IMR-90 (cell line): ENCODE measurements at regions not wholly inside any gene's neighbourhood (a gene's known extent, or its start where the extent isn't known, plus 50 kb on each side); places are given as distances from the start of the nearest gene placed in this dataset.

Experiments
- ATAC-seq: fragments of 200-7000 bp; cut with Tn5 transposase; 2 replicates; pipeline ENCODE4 v1.9.1; 2020; ENCODE audit warnings: low read depth, mild to moderate bottlenecking, moderate library complexity
- BruUV-seq: library from RNA; stranded (reverse); fragments of 400-500 nt; replicated peaks from 2 replicates; lab custom pipeline; 2021; lab: Mats Ljungman, UMichigan
- CTCF ChIA-PET: fragments of 300-600 bp; formaldehyde crosslinking; extraction: SDS; loops from one replicate; lab custom pipeline; 2021; ENCODE audit warnings: antibody characterized with exemption; lab: Yijun Ruan, JAX
- POLR2A ChIA-PET: fragments of 300-600 bp; sonication (Branson Sonifier 250); formaldehyde crosslinking; loops from one replicate; lab custom pipeline; 2022; ENCODE audit warnings: antibody characterized with exemption; ENCODE audit not compliant: unreplicated experiment; lab: Charles Lee
- DNase-seq: peaks from one replicate; pipeline ENCODE4 v3.0.0; 2013
- H2AFZ ChIP-seq: replicated peaks from 2 replicates; pipeline ENCODE3; 2013; ENCODE audit warnings: low read length, mild to moderate bottlenecking; ENCODE audit not compliant: poor library complexity
- H2AK5ac ChIP-seq: 2 replicates; pipeline ENCODE4 v1.6.1; 2013; ENCODE audit warnings: low read depth, low read length, inconsistent platforms
- H2AK9ac ChIP-seq: replicated peaks from 2 replicates; pipeline ENCODE3; 2013; ENCODE audit warnings: mild to moderate bottlenecking, low read depth, low read length, moderate library complexity; ENCODE audit not compliant: poor library complexity
- H2BK120ac ChIP-seq: 2 replicates; pipeline ENCODE4 v1.6.1; 2013; ENCODE audit warnings: low read depth, low read length, inconsistent platforms
- H2BK15ac ChIP-seq: 3 replicates; pipeline ENCODE4 v1.6.1; 2013; ENCODE audit warnings: low read depth, low read length, inconsistent platforms
- H2BK20ac ChIP-seq: 2 replicates; pipeline ENCODE4 v1.6.1; 2013; ENCODE audit warnings: low read depth, mild to moderate bottlenecking, inconsistent platforms, low read length, moderate library complexity
- H2BK5ac ChIP-seq: 2 replicates; pipeline ENCODE4 v1.6.1; 2013; ENCODE audit warnings: mild to moderate bottlenecking, low read depth, low read length, inconsistent platforms; ENCODE audit not compliant: poor library complexity, severe bottlenecking
- H3K14ac ChIP-seq: replicated peaks from 2 replicates; pipeline ENCODE4 v1.6.1; 2013; ENCODE audit warnings: low read depth, low read length, inconsistent platforms
- H3K18ac ChIP-seq: 2 replicates; pipeline ENCODE4 v1.6.1; 2013; ENCODE audit warnings: low read depth, low read length, control low read depth
- H3K23ac ChIP-seq: 2 replicates; pipeline ENCODE4 v1.6.1; 2013; ENCODE audit warnings: low read depth, low read length, inconsistent platforms
- H3K27ac ChIP-seq: 2 replicates; pipeline ENCODE4 v1.5.1; 2013; ENCODE audit warnings: mild to moderate bottlenecking, control low read depth, low read length; ENCODE audit not compliant: insufficient read depth
- H3K27me3 ChIP-seq: 2 replicates; pipeline ENCODE4 v1.6.1; 2013; ENCODE audit warnings: low read length; ENCODE audit not compliant: control insufficient read depth, insufficient read depth
- H3K36me3 ChIP-seq: 2 replicates; pipeline ENCODE4 v1.6.1; 2013; ENCODE audit warnings: low read length, mixed read lengths; ENCODE audit not compliant: control insufficient read depth, insufficient read depth
- H3K4ac ChIP-seq: 2 replicates; pipeline ENCODE4 v1.6.1; 2013; ENCODE audit warnings: low read depth, low read length, inconsistent platforms
- H3K4me1 ChIP-seq: 2 replicates; pipeline ENCODE4 v1.6.1; 2013; ENCODE audit warnings: low read length, mixed read lengths; ENCODE audit not compliant: control insufficient read depth, insufficient read depth
- H3K4me2 ChIP-seq: 2 replicates; pipeline ENCODE4 v1.6.1; 2013; ENCODE audit warnings: low read depth, mild to moderate bottlenecking, control low read depth, low read length, moderate library complexity
- H3K4me3 ChIP-seq: 2 replicates; pipeline ENCODE4 v1.5.1; 2013; ENCODE audit warnings: low read depth, mild to moderate bottlenecking, control low read depth, low read length, moderate library complexity; ENCODE audit not compliant: insufficient read depth
- H3K56ac ChIP-seq: 2 replicates; pipeline ENCODE4 v1.6.1; 2013; ENCODE audit warnings: low read length, inconsistent platforms; ENCODE audit not compliant: insufficient read depth; ENCODE audit errors: extremely low read depth
- H3K79me1 ChIP-seq, 2 experiments: 2 replicates each; pipeline ENCODE4 v1.6.1; 2013; ENCODE audit warnings: low read length in 2 of 2, inconsistent platforms in 1 of 2, low read depth in 1 of 2
- H3K9ac ChIP-seq: 2 replicates; pipeline ENCODE4 v1.6.1; 2013; ENCODE audit warnings: low read depth, low read length, control low read depth
- H3K9me1 ChIP-seq: 2 replicates; pipeline ENCODE4 v1.6.1; 2013; ENCODE audit warnings: low read length, inconsistent platforms; ENCODE audit not compliant: insufficient read depth
- H3K9me3 ChIP-seq: 2 replicates; pipeline ENCODE4 v1.6.1; 2013; ENCODE audit warnings: low read length; ENCODE audit not compliant: control insufficient read depth, insufficient read depth
- H4K20me1 ChIP-seq: 2 replicates; pipeline ENCODE4 v1.6.1; 2013; ENCODE audit warnings: low read length, inconsistent platforms; ENCODE audit not compliant: insufficient read depth
- H4K5ac ChIP-seq: 2 replicates; pipeline ENCODE4 v1.6.1; 2013; ENCODE audit warnings: mild to moderate bottlenecking, low read depth, low read length, control low read depth
- H4K8ac ChIP-seq, 2 experiments: 2 replicates each; pipeline ENCODE4 v1.6.1; 2013; ENCODE audit warnings: low read depth in 2 of 2, low read length in 2 of 2, control low read depth in 1 of 2, inconsistent platforms in 1 of 2
- H4K91ac ChIP-seq: 2 replicates; pipeline ENCODE4 v1.6.1; 2013; ENCODE audit warnings: low read depth, low read length, inconsistent platforms; ENCODE audit not compliant: insufficient read depth
- CHD1 ChIP-seq: IDR thresholded peaks from 2 replicates; pipeline ENCODE4 v1.6.1; 2012; ENCODE audit warnings: low read depth, low read length, improper control_type of control experiment
- CTCF ChIP-seq: conservative IDR thresholded peaks from 2 replicates; pipeline ENCODE4 v1.5.1; 2012; ENCODE audit warnings: mild to moderate bottlenecking, low read depth, low read length, improper control_type of control experiment
- RCOR1 ChIP-seq: IDR thresholded peaks from 2 replicates; pipeline ENCODE4 v1.6.1; 2012; ENCODE audit warnings: mild to moderate bottlenecking, low read length, improper control_type of control experiment; ENCODE audit not compliant: insufficient replicate concordance
- WGBS, 2 experiments: methylation state at CpG; one replicate each; pipeline versions ENCODE4 v1.1.5 to v1.1.7; 2013; ENCODE audit warnings: missing lambda C conversion rate in 2 of 2; ENCODE audit not compliant: insufficient read length in 1 of 2; ENCODE audit errors: extremely low coverage in 2 of 2; 5-methylcytosine and 5-hydroxymethylcytosine counted together
- dilution Hi-C: fragments of 300-500 bp; cut with HindIII; formaldehyde crosslinking; loops from one replicate; pipeline ENCODE4 v1.14.3; 2018; ENCODE audit warnings: low sequenced_read_pairs; ENCODE audit not compliant: unreplicated experiment
- in situ Hi-C: fragments of 300-500 bp; cut with MboI; formaldehyde crosslinking; loops from 3 replicates; pipeline ENCODE4 v1.14.3; 2019; ENCODE audit warnings: low sequenced_read_pairs, inconsistent platforms, mixed read lengths
- intact Hi-C: fragments of 100-400 bp; cut with micrococcal nuclease; formaldehyde crosslinking; loops from 2 replicates; pipeline ENCODE4 v1.10.0; 2022

GRCh38 chr3:132117642-132118041 is 82.8 kb upstream of the CPNE4 start:
- Histone ChIP-seq H2BK5ac (no peak overlapping the region), H3K14ac (no peak overlapping the region), H4K5ac (no peak overlapping the region), H3K9me3 (no peaks in the 10 kb centered on the region), H2AK9ac (no peak overlapping the region), H2AFZ (no peak overlapping the region), H4K20me1 (no peaks in the 10 kb centered on the region), H3K36me3 (no peaks in the 10 kb centered on the region), H3K56ac (no peak overlapping the region), H4K8ac (no peak overlapping the region), H3K18ac (no peak overlapping the region), H3K27ac (no peak overlapping the region), H3K9me1 (no peaks in the 10 kb centered on the region), H3K4me2 (no peak overlapping the region), H4K91ac (no peak overlapping the region), H2BK15ac (no peak overlapping the region), H3K4me1 (no peaks in the 10 kb centered on the region), H3K4me3 (no peak overlapping the region), H3K79me1 (no peaks in the 10 kb centered on the region), H3K9ac (no peak overlapping the region), H2BK120ac (no peak overlapping the region), H3K27me3 (no peaks in the 10 kb centered on the region), H3K23ac (no peak overlapping the region), H2BK20ac (no peak overlapping the region), H2AK5ac (no peak overlapping the region), H3K4ac (no peak overlapping the region)
- TF ChIP-seq CTCF (no peak), RCOR1 (no peak), CHD1 (no peak)
- ChIA-PET CTCF (no interaction called here), POLR2A (no interaction called here)
- in situ Hi-C loops: no loop called here
- intact Hi-C loops: no loop called here
- no peak for ATAC-seq
- DNase-seq: no peak
- BruUV-seq: no TSS peak
- no CpG with 5 or more reads among the region's 1 CpG for WGBS, 2 experiments
- dilution Hi-C loops: no loop called here
